GM23338 (cell line): ENCODE measurements at regions not wholly inside any gene's neighbourhood (a gene's known extent, or its start where the extent isn't known, plus 50 kb on each side); places are given as distances from the start of the nearest gene placed in this dataset.

Experiments used
- EZH2 ChIP-seq: fragments of 200-600 bp; sonication (generic); IDR thresholded peaks from one replicate; pipeline ENCODE4 v1.8.0; 2017; ENCODE audit warnings: antibody characterized with exemption, mild to moderate bottlenecking, low read depth; ENCODE audit not compliant: unreplicated experiment
- EZH2phosphoT487 ChIP-seq: fragments of 200-600 bp; sonication (generic); IDR thresholded peaks from one replicate; pipeline ENCODE4 v1.8.1; 2018; ENCODE audit warnings: antibody characterized with exemption; ENCODE audit not compliant: unreplicated experiment
- POLR2AphosphoS5 ChIP-seq: IDR thresholded peaks from 2 replicates; pipeline ENCODE4 v1.6.1; 2016; ENCODE audit warnings: antibody characterized with exemption, low read depth
- TF ChIP-seq, protein P1 (sequence below), 2 experiments: fragments of 200-600 bp in 1 of 2; sonication (generic) in 1 of 2; conservative IDR thresholded peaks; 2 replicates each; pipeline versions ENCODE4 v1.5.1 to v1.6.1; 2016 to 2017; ENCODE audit warnings: antibody characterized with exemption in 2 of 2, low read depth in 2 of 2, mild to moderate bottlenecking in 2 of 2, moderate library complexity in 1 of 2

DNA sequence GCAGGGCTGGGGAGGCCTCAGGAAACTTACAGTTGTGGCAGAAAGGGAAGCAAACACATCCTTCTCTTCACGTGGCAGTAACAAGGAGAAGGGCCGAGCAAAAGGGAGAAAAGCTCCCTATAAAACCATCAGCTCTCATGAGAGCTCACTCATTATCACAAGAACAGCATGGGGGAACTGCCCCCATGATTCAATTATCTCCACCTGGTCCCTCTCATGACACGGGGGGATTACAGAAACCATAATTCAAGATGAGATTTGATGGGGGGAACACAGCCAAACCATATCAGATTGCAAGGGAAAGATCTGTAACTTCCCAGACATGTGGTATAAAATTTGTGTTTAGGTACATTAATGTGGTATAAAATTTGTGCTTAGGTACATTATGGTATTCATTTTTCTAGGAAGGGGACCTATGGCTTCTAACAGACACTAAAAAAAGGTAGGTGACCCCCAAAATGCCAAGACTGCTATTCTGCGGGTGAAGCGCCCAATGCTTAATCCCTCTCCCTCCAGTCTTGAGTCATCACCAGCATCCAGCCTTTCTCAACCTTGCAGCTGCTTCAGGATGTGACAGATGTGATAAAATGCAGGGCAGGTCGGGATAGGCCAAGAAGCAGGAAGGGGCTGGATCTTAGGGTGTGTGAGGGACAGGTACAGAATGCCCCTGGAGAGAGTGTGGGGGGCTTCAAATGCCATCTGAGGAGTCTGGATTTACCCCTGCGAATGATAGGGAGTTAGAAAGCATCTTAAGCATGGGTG, 57.7 kb upstream of the AMPD3 start:
- TF ChIP-seq, protein P1, sequence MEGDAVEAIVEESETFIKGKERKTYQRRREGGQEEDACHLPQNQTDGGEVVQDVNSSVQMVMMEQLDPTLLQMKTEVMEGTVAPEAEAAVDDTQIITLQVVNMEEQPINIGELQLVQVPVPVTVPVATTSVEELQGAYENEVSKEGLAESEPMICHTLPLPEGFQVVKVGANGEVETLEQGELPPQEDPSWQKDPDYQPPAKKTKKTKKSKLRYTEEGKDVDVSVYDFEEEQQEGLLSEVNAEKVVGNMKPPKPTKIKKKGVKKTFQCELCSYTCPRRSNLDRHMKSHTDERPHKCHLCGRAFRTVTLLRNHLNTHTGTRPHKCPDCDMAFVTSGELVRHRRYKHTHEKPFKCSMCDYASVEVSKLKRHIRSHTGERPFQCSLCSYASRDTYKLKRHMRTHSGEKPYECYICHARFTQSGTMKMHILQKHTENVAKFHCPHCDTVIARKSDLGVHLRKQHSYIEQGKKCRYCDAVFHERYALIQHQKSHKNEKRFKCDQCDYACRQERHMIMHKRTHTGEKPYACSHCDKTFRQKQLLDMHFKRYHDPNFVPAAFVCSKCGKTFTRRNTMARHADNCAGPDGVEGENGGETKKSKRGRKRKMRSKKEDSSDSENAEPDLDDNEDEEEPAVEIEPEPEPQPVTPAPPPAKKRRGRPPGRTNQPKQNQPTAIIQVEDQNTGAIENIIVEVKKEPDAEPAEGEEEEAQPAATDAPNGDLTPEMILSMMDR (conservative IDR thresholded peaks at IDR 0.05; ENCODE audit: low read depth in 2 of 2): no peak
- TF ChIP-seq EZH2phosphoT487: no peak
- TF ChIP-seq POLR2AphosphoS5: no peak
- TF ChIP-seq EZH2: no peak
